ENCODE measurements at regions not wholly inside any gene's neighbourhood (a gene's known extent, or its start where the extent isn't known, plus 50 kb on each side); places are given as distances from the start of the nearest gene placed in this dataset.

- intact Hi-C loops (cut with DNase I) = loop anchor here in 1 of 10 donors (2.0 kb wide), 1 partner anchor 25 kb away; no protein-coding TSS in a partner anchor
- Histone ChIP-seq H3K27me3 (no peaks in the 10 kb centered on the region), H3K4me1 (no peaks in the 10 kb centered on the region), H3K36me3 (no peaks in the 10 kb centered on the region), H3K27ac (no peak overlapping the region), H3K9me3 (no peaks in the 10 kb centered on the region), H3K4me3 (no peak overlapping the region)
- TF ChIP-seq CTCF (IDR thresholded peaks at IDR 0.05) = no peak
- ATAC-seq (no peak), DNase-seq (no peak)
- WGBS, 2 donors = 94 to 97% methylated on average over 10 of the region's 10 CpGs
These were observed 652.6 kb upstream of the BCHE start for GRCh38 chr3:166489826-166490225.

GRCh38 chr3:166488977-166489672, 651.9 kb upstream of the BCHE start:
- Histone ChIP-seq H3K36me3 (no peaks in the 10 kb centered on the region), H3K4me1 (no peaks in the 10 kb centered on the region), H3K9me3 (no peaks in the 10 kb centered on the region), H3K4me3 (no peak overlapping the region), H3K27ac (no peak overlapping the region), H3K27me3 (no peaks in the 10 kb centered on the region)
- TF ChIP-seq CTCF (IDR thresholded peaks at IDR 0.05) = no peak
- DNase-seq = no peak
- intact Hi-C loops (cut with DNase I) = no loop called here
- 90 to 91% methylated on average over 5 of the region's 5 CpGs for WGBS, 2 donors
- ATAC-seq = no peak

GRCh38 chr3:166484470-166484869, 647.2 kb upstream of the BCHE start:
- no peaks in the 10 kb centered on the region for H3K36me3 ChIP-seq
- TF ChIP-seq CTCF (IDR thresholded peaks at IDR 0.05) = no peak
- ATAC-seq (no peak), DNase-seq (no peak)
- H3K9me3 ChIP-seq = peaks cover 0 to 10% (median 0%) of the 10 kb centered on the region in 11 donors
- no peak overlapping the region for H3K4me3 ChIP-seq
- no peak overlapping the region for H3K27ac ChIP-seq
- H3K4me1 ChIP-seq = no peaks in the 10 kb centered on the region
- 77 to 94% methylated on average over 3 of the region's 3 CpGs for WGBS, 2 donors
- intact Hi-C loops (cut with DNase I) = no loop called here
- H3K27me3 ChIP-seq = no peaks in the 10 kb centered on the region

GRCh38 chr3:166481340-166481739, 644.1 kb upstream of the BCHE start:
- ATAC-seq = no peak
- intact Hi-C loops (cut with DNase I) = no loop called here
- Histone ChIP-seq H3K27me3 (no peaks in the 10 kb centered on the region), H3K4me1 (no peaks in the 10 kb centered on the region), H3K36me3 (no peaks in the 10 kb centered on the region), H3K4me3 (no peak overlapping the region), H3K9me3 (peaks cover 0 to 24% (median 4%) of the 10 kb centered on the region in 11 donors), H3K27ac (no peak overlapping the region)
- TF ChIP-seq CTCF (IDR thresholded peaks at IDR 0.05) = no peak
- DNase-seq = no peak
